Endothelial cell of umbilical vein (primary cell): ENCODE measurements at regions not wholly inside any gene's neighbourhood (a gene's known extent, or its start where the extent isn't known, plus 50 kb on each side); places are given as distances from the start of the nearest gene placed in this dataset.

ENCODE experiments used
- BruUV-seq: library from RNA; stranded (reverse); fragments of 400-500 nt; replicated peaks from 2 replicates; lab custom pipeline; 2021; lab: Mats Ljungman, UMichigan
- CTCF ChIA-PET: fragments of 300-600, 350-600 bp; sonication (Branson Sonifier 250); formaldehyde crosslinking; loops from one replicate; lab custom pipeline; 2021; ENCODE audit warnings: antibody characterized with exemption, inconsistent platforms; lab: Charles Lee
- POLR2A ChIA-PET: fragments of 300-600, 350-600 bp; sonication (Branson Sonifier 250); formaldehyde crosslinking; loops from one replicate; lab custom pipeline; 2021; ENCODE audit warnings: antibody characterized with exemption, inconsistent platforms; lab: Charles Lee
- DNase-seq: peaks from one replicate; pipeline ENCODE4 v3.0.0-alpha.2; 2011; ENCODE audit warnings: low read depth, low spot score
- FAIRE-seq: peaks from 2 replicates; lab custom pipeline; 2011; peaks lifted over from hg19 to GRCh38; lab: Jason Lieb, UNC
- H2AFZ ChIP-seq: 2 replicates; pipeline ENCODE4 v1.6.0; 2012; ENCODE audit warnings: low read depth, low read length, control low read depth, inconsistent platforms
- H3K27ac ChIP-seq: 2 replicates; pipeline ENCODE4 v1.5.1; 2011; ENCODE audit warnings: low read depth, mild to moderate bottlenecking, control low read depth, low read length, moderate library complexity; ENCODE audit not compliant: insufficient read depth
- H3K27me3 ChIP-seq, 2 experiments: 2 replicates each; pipeline versions ENCODE4 v1.6.0 to v1.6.1; 2011; ENCODE audit warnings: low read length in 2 of 2, mixed read lengths in 1 of 2; ENCODE audit not compliant: control insufficient read depth in 2 of 2, insufficient read depth in 2 of 2
- H3K36me3 ChIP-seq, 2 experiments: 2 replicates in 1 of 2; 3 replicates in 1 of 2; pipeline ENCODE4 v1.5.1; 2011; ENCODE audit warnings: low read length in 2 of 2, mild to moderate bottlenecking in 1 of 2, moderate library complexity in 1 of 2; ENCODE audit not compliant: control insufficient read depth in 2 of 2, insufficient read depth in 2 of 2; ENCODE audit errors: extremely low read depth in 1 of 2
- H3K4me1 ChIP-seq: 3 replicates; pipeline ENCODE4 v1.5.1; 2011; ENCODE audit warnings: mild to moderate bottlenecking, low read length; ENCODE audit not compliant: control insufficient read depth, insufficient read depth; ENCODE audit errors: extremely low read depth
- H3K4me2 ChIP-seq: 2 replicates; pipeline ENCODE4 v1.6.1; 2011; ENCODE audit warnings: low read length, control low read depth, mixed read lengths; ENCODE audit not compliant: insufficient read depth
- H3K4me3 ChIP-seq, 3 experiments: fragments of 200-600 bp in 1 of 3; sonication (generic), shearing (Covaris generic) in 1 of 3; replicated peaks in 1 of 3; 2 replicates each; pipeline ENCODE4 v1.5.1; 2011 to 2016; ENCODE audit warnings: control low read depth in 3 of 3, low read length in 3 of 3, mild to moderate bottlenecking in 2 of 3, inconsistent platforms in 1 of 3, low read depth in 1 of 3, moderate library complexity in 1 of 3; ENCODE audit not compliant: insufficient read depth in 1 of 3
- H3K79me2 ChIP-seq: 2 replicates; pipeline ENCODE4 v1.6.0; 2012; ENCODE audit warnings: low read length, inconsistent platforms; ENCODE audit not compliant: control insufficient read depth, insufficient read depth
- H3K9ac ChIP-seq: replicated peaks from 2 replicates; pipeline ENCODE3; 2011; ENCODE audit warnings: low read length, control low read depth; ENCODE audit not compliant: insufficient read depth; ENCODE audit errors: extremely low read depth
- H3K9me1 ChIP-seq: replicated peaks from 3 replicates; pipeline ENCODE4 v1.6.0; 2011; ENCODE audit warnings: mild to moderate bottlenecking, low read length; ENCODE audit not compliant: control insufficient read depth, insufficient read depth; ENCODE audit errors: extremely low read depth
- H3K9me3 ChIP-seq: replicated peaks from 2 replicates; pipeline ENCODE4 v1.5.1; 2012; ENCODE audit warnings: low read length, inconsistent platforms; ENCODE audit not compliant: control insufficient read depth, insufficient read depth
- H4K20me1 ChIP-seq: replicated peaks from 2 replicates; pipeline ENCODE3; 2011; ENCODE audit warnings: mild to moderate bottlenecking, low read length; ENCODE audit not compliant: control insufficient read depth, insufficient read depth; ENCODE audit errors: extremely low read depth
- CTCF ChIP-seq, 2 donors: IDR thresholded peaks; 1 replicate in 1 of 2; 2 replicates in 1 of 2; pipeline ENCODE4 v1.5.1; 2011; ENCODE audit warnings: low read length in 2 of 2, mild to moderate bottlenecking in 2 of 2, moderate library complexity in 2 of 2, control low read depth in 1 of 2, inconsistent platforms in 1 of 2, low read depth in 1 of 2; ENCODE audit not compliant: insufficient read depth in 1 of 2; ENCODE audit errors: extremely low read depth in 1 of 2
- EZH2 ChIP-seq: IDR thresholded peaks from 2 replicates; pipeline ENCODE4 v1.6.1; 2012; ENCODE audit warnings: borderline replicate concordance, low read depth, mild to moderate bottlenecking, moderate library complexity, low read length, inconsistent platforms; ENCODE audit not compliant: severe bottlenecking
- FOS ChIP-seq: IDR thresholded peaks from 2 replicates; pipeline ENCODE4 v1.6.1; 2011; ENCODE audit warnings: mild to moderate bottlenecking, low read length, moderate library complexity, borderline replicate concordance; ENCODE audit not compliant: insufficient read depth
- GATA2 ChIP-seq: IDR thresholded peaks from 2 replicates; pipeline ENCODE4 v1.7.0; 2011; ENCODE audit warnings: low read depth, mild to moderate bottlenecking, moderate library complexity, mixed read lengths, low read length; ENCODE audit not compliant: insufficient read length, insufficient read depth
- JUN ChIP-seq: IDR thresholded peaks from 2 replicates; pipeline ENCODE4 v1.6.1; 2011; ENCODE audit warnings: borderline replicate concordance, low read depth; ENCODE audit not compliant: insufficient read length, insufficient read depth
- MAX ChIP-seq: IDR thresholded peaks from 2 replicates; pipeline ENCODE4 v1.6.1; 2011; ENCODE audit not compliant: insufficient read depth, insufficient read length
- MYC ChIP-seq: IDR thresholded peaks from one replicate; pipeline ENCODE4 v1.6.1; 2011; ENCODE audit warnings: mild to moderate bottlenecking, low read depth, low read length
- POLR2A ChIP-seq: IDR thresholded peaks from 2 replicates; pipeline ENCODE4 v1.6.1; 2012; ENCODE audit warnings: low read depth, mild to moderate bottlenecking, control low read depth, low read length
- POLR2AphosphoS5 ChIP-seq: IDR thresholded peaks from 2 replicates; pipeline ENCODE4 v1.6.1; 2012; ENCODE audit warnings: low read depth, mild to moderate bottlenecking, control low read depth, low read length, moderate library complexity; ENCODE audit not compliant: insufficient read depth
- dilution Hi-C: fragments of 300-500 bp; cut with MboI; formaldehyde crosslinking; loops from one replicate; pipeline ENCODE4 v1.15.0; 2019; ENCODE audit warnings: low sequenced_read_pairs; ENCODE audit not compliant: extremely low pct_ligation_motif_present
- intact Hi-C: fragments of 100-400 bp; cut with micrococcal nuclease; formaldehyde crosslinking; loops from one replicate; pipeline ENCODE4 v1.10.0; 2022

- Histone ChIP-seq H3K36me3 (no peaks in the 10 kb centered on the region), H3K27ac (no peak overlapping the region), H3K9ac (no peak overlapping the region), H3K4me1 (no peaks in the 10 kb centered on the region), H3K9me1 (no peaks in the 10 kb centered on the region), H3K79me2 (no peaks in the 10 kb centered on the region), H3K4me2 (no peak overlapping the region), H4K20me1 (no peaks in the 10 kb centered on the region), H2AFZ (no peak overlapping the region), H3K9me3 (peaks cover 4% of the 10 kb centered on the region), H3K27me3 (no peaks in the 10 kb centered on the region), H3K4me3 (no peak overlapping the region)
- no TSS peak for BruUV-seq
- no peak for TF ChIP-seq FOS
- TF ChIP-seq MYC = no peak
- TF ChIP-seq CTCF (IDR thresholded peaks at IDR 0.05; ENCODE audit: extremely low read depth in 1 of 2, insufficient read depth in 1 of 2, low read depth in 1 of 2, low read length in 2 of 2) = no peak
- TF ChIP-seq MAX = no peak
- no peak for TF ChIP-seq POLR2A
- TF ChIP-seq JUN = no peak
- no peak for TF ChIP-seq EZH2
- TF ChIP-seq POLR2AphosphoS5 = no peak
- no peak for TF ChIP-seq GATA2
- POLR2A ChIA-PET = no interaction called here
- CTCF ChIA-PET = no interaction called here
- FAIRE-seq (no peak), DNase-seq (no peak)
- intact Hi-C loops = no loop called here
- dilution Hi-C loops = no loop called here
These were observed 402.4 kb upstream of the IRX2 start for GRCh38 chr5:3153906-3154305.
